ENCODE measurements at regions not wholly inside any gene's neighbourhood (a gene's known extent, or its start where the extent isn't known, plus 50 kb on each side); places are given as distances from the start of the nearest gene placed in this dataset.

- no peak overlapping the region for H4K8ac ChIP-seq (ENCODE audit: extremely low read depth, insufficient read depth, low read length)
- H3K18ac ChIP-seq (ENCODE audit: extremely low read depth, low read length): no peak overlapping the region
- no peak overlapping the region for H2BK12ac ChIP-seq (ENCODE audit: low read depth, low read length)
- no peak overlapping the region for H3K14ac ChIP-seq (ENCODE audit: insufficient read length)
- no peaks in the 10 kb centered on the region for H3K79me1 ChIP-seq (ENCODE audit: low read depth, low read length)
- H2BK20ac ChIP-seq (ENCODE audit: low read length): no peak overlapping the region
- H2AFZ ChIP-seq (ENCODE audit: low read length): no peak overlapping the region
- H2AK5ac ChIP-seq (ENCODE audit: low read depth, low read length): no peak overlapping the region
- H3K4me2 ChIP-seq (ENCODE audit: insufficient read depth in 1 of 2, low read depth in 2 of 2, low read length in 2 of 2): no peak overlapping the region
- no peaks in the 10 kb centered on the region for H4K20me1 ChIP-seq (replicated peaks in 1 of 2; ENCODE audit: control insufficient read depth in 1 of 2, insufficient read depth in 2 of 2, low read length in 2 of 2)
- CTCF ChIA-PET (ENCODE audit: partially characterized antibody): interaction anchor here (1.2 kb wide), 1 partner anchor 965 kb away, joined by 3 read pairs; no protein-coding TSS in a partner anchor
- FAIRE-seq (no peak), DNase-seq (ENCODE audit: low read depth in 1 of 2, low spot score in 2 of 2) (no peak)
- no peak overlapping the region for H3K56ac ChIP-seq (replicated peaks; ENCODE audit: insufficient read length, low read depth, low read length)
- H3K23me2 ChIP-seq (ENCODE audit: low read depth, low read length): no peaks in the 10 kb centered on the region; the same call in 1 of the 2 replicates
- H2BK5ac ChIP-seq (ENCODE audit: low read depth, low read length): no peak overlapping the region
- H3K79me2 ChIP-seq (ENCODE audit: control insufficient read depth in 1 of 2, insufficient read depth in 2 of 2, low read length in 2 of 2): no peaks in the 10 kb centered on the region
- no peak overlapping the region for H3K4me3 ChIP-seq (ENCODE audit: extremely low read depth in 1 of 4, insufficient read depth in 2 of 4, low read depth in 3 of 4, low read length in 4 of 4)
- POLR2A ChIA-PET (ENCODE audit: partially characterized antibody): no interaction called here
- H3K36me3 ChIP-seq (ENCODE audit: control insufficient read depth in 2 of 4, insufficient read depth in 4 of 4, low read length in 3 of 4): no peaks in the 10 kb centered on the region
- H4K91ac ChIP-seq (replicated peaks; ENCODE audit: insufficient read length, low read length): no peak overlapping the region
- H3K9ac ChIP-seq (replicated peaks in 1 of 4; ENCODE audit: extremely low read depth in 1 of 4, low read depth in 3 of 4, low read length in 3 of 4): no peak overlapping the region
- H3K23ac ChIP-seq (ENCODE audit: insufficient read length): no peak overlapping the region
- no peak overlapping the region for H4K5ac ChIP-seq (ENCODE audit: insufficient read length, low read depth, low read length)
- peaks cover 4% of the 10 kb centered on the region in 2 experiments; a peak in 1 of 4 replicates for H3K9me3 ChIP-seq (ENCODE audit: insufficient read depth in 2 of 2, low read depth in 1 of 2, low read length in 1 of 2)
- H2BK15ac ChIP-seq (ENCODE audit: low read length): no peak overlapping the region
- H3K4me1 ChIP-seq (replicated peaks in 1 of 4; ENCODE audit: control insufficient read depth in 3 of 4, insufficient read depth in 4 of 4, low read length in 3 of 4): no peaks in the 10 kb centered on the region
- H3K4ac ChIP-seq (replicated peaks; ENCODE audit: insufficient read length, low read depth, low read length): no peak overlapping the region
- no peak overlapping the region for H2BK120ac ChIP-seq (replicated peaks; ENCODE audit: low read depth, low read length)
- H3K27me3 ChIP-seq (replicated peaks in 1 of 4; ENCODE audit: control insufficient read depth in 3 of 4, extremely low read depth in 1 of 4, insufficient read depth in 3 of 4, low read length in 3 of 4): no peaks in the 10 kb centered on the region
- H3K27ac ChIP-seq (ENCODE audit: low read depth, low read length): no peak overlapping the region
- 93% methylated on average over 3 of the region's 3 CpGs; no CpG with 5 or more reads in 1 of the 2 experiments for WGBS, 2 experiments (ENCODE audit: extremely low coverage in 1 of 2, insufficient coverage in 1 of 2, insufficient read length in 1 of 2, insufficient replicate concordance in 2 of 2, low coverage in 1 of 2, low lambda C conversion rate in 2 of 2, missing lambda C conversion rate in 1 of 2)
- TF ChIP-seq TEAD4 (IDR thresholded peaks at IDR 0.05; ENCODE audit: low read depth, low read length): no peak
- no peak for TF ChIP-seq TAF7 (optimal IDR thresholded peaks at IDR 0.05; ENCODE audit: borderline replicate concordance, low read depth, low read length)
Measured at GRCh38 chr2:39865751-39866150, 86.7 kb upstream of the THUMPD2 start.

All from H1 (cell line).